ENCODE measurements at regions not wholly inside any gene's neighbourhood (a gene's known extent, or its start where the extent isn't known, plus 50 kb on each side); places are given as distances from the start of the nearest gene placed in this dataset.

DNA sequence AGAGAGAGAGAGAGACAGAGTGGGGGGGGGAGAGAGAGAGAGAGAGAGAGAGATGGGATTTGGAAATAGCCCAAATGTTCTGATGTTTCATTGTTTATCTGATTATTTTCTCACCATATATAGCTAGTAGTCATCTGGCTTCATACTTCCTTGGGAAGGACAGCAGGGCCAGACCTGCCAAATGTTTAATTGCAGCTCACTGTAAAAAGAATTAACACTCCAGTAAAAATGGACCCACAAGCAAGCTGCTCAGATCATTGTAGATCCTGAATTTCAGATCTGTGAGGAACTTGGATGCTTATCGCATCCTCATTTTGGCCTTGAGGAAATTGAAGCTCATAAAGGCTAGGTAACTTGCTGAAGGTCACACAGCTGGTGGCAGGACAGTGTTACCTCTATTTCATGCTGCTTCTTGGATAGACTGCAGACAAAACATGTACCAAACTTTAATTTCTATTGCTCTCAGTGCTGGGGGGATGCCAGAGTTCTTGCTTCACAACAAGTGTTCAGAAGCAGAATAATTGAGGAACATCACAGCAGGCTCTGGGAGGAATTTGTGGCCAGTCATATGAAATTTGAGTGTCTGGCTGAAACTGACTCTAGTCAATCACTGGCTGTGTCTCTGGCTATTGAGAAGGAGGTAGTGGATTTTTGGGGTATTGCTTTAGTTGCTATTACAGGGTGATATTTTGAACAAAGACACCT lies 223.5 kb downstream of the PIK3C3 start:
- TF ChIP-seq, protein P1, sequence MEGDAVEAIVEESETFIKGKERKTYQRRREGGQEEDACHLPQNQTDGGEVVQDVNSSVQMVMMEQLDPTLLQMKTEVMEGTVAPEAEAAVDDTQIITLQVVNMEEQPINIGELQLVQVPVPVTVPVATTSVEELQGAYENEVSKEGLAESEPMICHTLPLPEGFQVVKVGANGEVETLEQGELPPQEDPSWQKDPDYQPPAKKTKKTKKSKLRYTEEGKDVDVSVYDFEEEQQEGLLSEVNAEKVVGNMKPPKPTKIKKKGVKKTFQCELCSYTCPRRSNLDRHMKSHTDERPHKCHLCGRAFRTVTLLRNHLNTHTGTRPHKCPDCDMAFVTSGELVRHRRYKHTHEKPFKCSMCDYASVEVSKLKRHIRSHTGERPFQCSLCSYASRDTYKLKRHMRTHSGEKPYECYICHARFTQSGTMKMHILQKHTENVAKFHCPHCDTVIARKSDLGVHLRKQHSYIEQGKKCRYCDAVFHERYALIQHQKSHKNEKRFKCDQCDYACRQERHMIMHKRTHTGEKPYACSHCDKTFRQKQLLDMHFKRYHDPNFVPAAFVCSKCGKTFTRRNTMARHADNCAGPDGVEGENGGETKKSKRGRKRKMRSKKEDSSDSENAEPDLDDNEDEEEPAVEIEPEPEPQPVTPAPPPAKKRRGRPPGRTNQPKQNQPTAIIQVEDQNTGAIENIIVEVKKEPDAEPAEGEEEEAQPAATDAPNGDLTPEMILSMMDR (IDR thresholded peaks at IDR 0.05; ENCODE audit: low read depth, low read length, poor library complexity, severe bottlenecking): no peak
- TF ChIP-seq EZH2phosphoT487 (IDR thresholded peaks at IDR 0.05; ENCODE audit: borderline replicate concordance, low read length): no peak

All from DOHH2 (cell line).